ENCODE measurements at regions not wholly inside any gene's neighbourhood (a gene's known extent, or its start where the extent isn't known, plus 50 kb on each side); places are given as distances from the start of the nearest gene placed in this dataset.

GRCh38 chr9:108727580-108728111 lies 128.1 kb downstream of the ACTL7B start:
- Histone ChIP-seq H3K36me3 (ENCODE audit: control insufficient read depth, low read length) (no peaks in the 10 kb centered on the region), H3K27me3 (ENCODE audit: control insufficient read depth, low read length) (no peaks in the 10 kb centered on the region), H3K4me2 (ENCODE audit: low read length) (no peak overlapping the region), H3K4me1 (ENCODE audit: control insufficient read depth, low read length) (no peaks in the 10 kb centered on the region), H3K9me3 (ENCODE audit: control insufficient read depth, insufficient read depth, low read length) (no peaks in the 10 kb centered on the region), H3K27ac (ENCODE audit: low read depth, low read length) (no peak overlapping the region), H3K9me2 (replicated peaks; ENCODE audit: control insufficient read depth, low read length) (no peaks in the 10 kb centered on the region), H3K4me3 (ENCODE audit: low read length) (no peak overlapping the region), H3K79me2 (ENCODE audit: control insufficient read depth, low read length) (no peaks in the 10 kb centered on the region), H4K20me1 (ENCODE audit: control insufficient read depth, insufficient read depth, low read depth, low read length) (no peaks in the 10 kb centered on the region), H3F3A (ENCODE audit: control insufficient read depth, insufficient read depth) (no peaks in the 10 kb centered on the region)
- TF ChIP-seq, protein P1, sequence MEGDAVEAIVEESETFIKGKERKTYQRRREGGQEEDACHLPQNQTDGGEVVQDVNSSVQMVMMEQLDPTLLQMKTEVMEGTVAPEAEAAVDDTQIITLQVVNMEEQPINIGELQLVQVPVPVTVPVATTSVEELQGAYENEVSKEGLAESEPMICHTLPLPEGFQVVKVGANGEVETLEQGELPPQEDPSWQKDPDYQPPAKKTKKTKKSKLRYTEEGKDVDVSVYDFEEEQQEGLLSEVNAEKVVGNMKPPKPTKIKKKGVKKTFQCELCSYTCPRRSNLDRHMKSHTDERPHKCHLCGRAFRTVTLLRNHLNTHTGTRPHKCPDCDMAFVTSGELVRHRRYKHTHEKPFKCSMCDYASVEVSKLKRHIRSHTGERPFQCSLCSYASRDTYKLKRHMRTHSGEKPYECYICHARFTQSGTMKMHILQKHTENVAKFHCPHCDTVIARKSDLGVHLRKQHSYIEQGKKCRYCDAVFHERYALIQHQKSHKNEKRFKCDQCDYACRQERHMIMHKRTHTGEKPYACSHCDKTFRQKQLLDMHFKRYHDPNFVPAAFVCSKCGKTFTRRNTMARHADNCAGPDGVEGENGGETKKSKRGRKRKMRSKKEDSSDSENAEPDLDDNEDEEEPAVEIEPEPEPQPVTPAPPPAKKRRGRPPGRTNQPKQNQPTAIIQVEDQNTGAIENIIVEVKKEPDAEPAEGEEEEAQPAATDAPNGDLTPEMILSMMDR (IDR thresholded peaks at IDR 0.05; ENCODE audit: low read depth, low read length, poor library complexity, severe bottlenecking) = no peak
- TF ChIP-seq EZH2phosphoT487 (IDR thresholded peaks at IDR 0.05; ENCODE audit: borderline replicate concordance, low read length) = no peak

DNA sequence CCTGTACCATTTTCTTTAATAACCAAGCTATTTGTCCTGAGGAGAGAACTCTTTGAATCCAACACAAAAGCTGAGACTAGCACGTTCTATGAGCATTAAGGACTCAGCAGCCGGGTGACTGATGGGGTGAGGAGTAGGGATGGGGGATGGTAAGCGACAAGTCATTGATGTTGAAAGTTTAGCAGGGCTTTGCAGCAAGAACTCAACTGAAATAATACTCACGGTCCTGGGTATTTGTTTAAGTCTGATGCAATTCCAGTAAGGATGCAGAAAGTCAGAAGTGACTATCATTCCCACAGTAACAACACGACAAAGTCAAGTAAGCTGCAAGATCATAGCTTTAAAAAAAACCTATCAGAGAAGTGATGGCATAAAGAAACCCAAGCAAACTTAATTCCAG lies 131.1 kb downstream of the ACTL7B start:
- Histone ChIP-seq H3F3A (ENCODE audit: control insufficient read depth, insufficient read depth) (no peaks in the 10 kb centered on the region), H3K4me1 (ENCODE audit: control insufficient read depth, low read length) (no peaks in the 10 kb centered on the region), H3K9me2 (replicated peaks; ENCODE audit: control insufficient read depth, low read length) (no peaks in the 10 kb centered on the region), H3K9me3 (ENCODE audit: control insufficient read depth, insufficient read depth, low read length) (no peaks in the 10 kb centered on the region), H3K4me2 (ENCODE audit: low read length) (no peak overlapping the region), H3K4me3 (ENCODE audit: low read length) (no peak overlapping the region), H3K36me3 (ENCODE audit: control insufficient read depth, low read length) (no peaks in the 10 kb centered on the region), H3K27ac (ENCODE audit: low read depth, low read length) (no peak overlapping the region), H3K79me2 (ENCODE audit: control insufficient read depth, low read length) (no peaks in the 10 kb centered on the region), H3K27me3 (ENCODE audit: control insufficient read depth, low read length) (no peaks in the 10 kb centered on the region), H4K20me1 (ENCODE audit: control insufficient read depth, insufficient read depth, low read depth, low read length) (no peaks in the 10 kb centered on the region)
- TF ChIP-seq EZH2phosphoT487 (IDR thresholded peaks at IDR 0.05; ENCODE audit: borderline replicate concordance, low read length) = no peak

- Histone ChIP-seq H3K4me3 (ENCODE audit: low read length) (no peak overlapping the region), H3F3A (ENCODE audit: control insufficient read depth, insufficient read depth) (no peaks in the 10 kb centered on the region), H3K4me2 (ENCODE audit: low read length) (no peak overlapping the region), H3K27ac (ENCODE audit: low read depth, low read length) (no peak overlapping the region), H3K27me3 (ENCODE audit: control insufficient read depth, low read length) (no peaks in the 10 kb centered on the region), H3K79me2 (ENCODE audit: control insufficient read depth, low read length) (no peaks in the 10 kb centered on the region), H4K20me1 (ENCODE audit: control insufficient read depth, insufficient read depth, low read depth, low read length) (no peaks in the 10 kb centered on the region), H3K9me2 (replicated peaks; ENCODE audit: control insufficient read depth, low read length) (no peaks in the 10 kb centered on the region), H3K9me3 (ENCODE audit: control insufficient read depth, insufficient read depth, low read length) (no peaks in the 10 kb centered on the region), H3K36me3 (ENCODE audit: control insufficient read depth, low read length) (no peaks in the 10 kb centered on the region), H3K4me1 (ENCODE audit: control insufficient read depth, low read length) (no peaks in the 10 kb centered on the region)
- no peak for TF ChIP-seq EZH2phosphoT487 (IDR thresholded peaks at IDR 0.05; ENCODE audit: borderline replicate concordance, low read length)
- TF ChIP-seq, protein P1 (IDR thresholded peaks at IDR 0.05; ENCODE audit: low read depth, low read length, poor library complexity, severe bottlenecking) = no peak
Observed at GRCh38 chr9:108724122-108724521, 131.7 kb downstream of the ACTL7B start.

DNA sequence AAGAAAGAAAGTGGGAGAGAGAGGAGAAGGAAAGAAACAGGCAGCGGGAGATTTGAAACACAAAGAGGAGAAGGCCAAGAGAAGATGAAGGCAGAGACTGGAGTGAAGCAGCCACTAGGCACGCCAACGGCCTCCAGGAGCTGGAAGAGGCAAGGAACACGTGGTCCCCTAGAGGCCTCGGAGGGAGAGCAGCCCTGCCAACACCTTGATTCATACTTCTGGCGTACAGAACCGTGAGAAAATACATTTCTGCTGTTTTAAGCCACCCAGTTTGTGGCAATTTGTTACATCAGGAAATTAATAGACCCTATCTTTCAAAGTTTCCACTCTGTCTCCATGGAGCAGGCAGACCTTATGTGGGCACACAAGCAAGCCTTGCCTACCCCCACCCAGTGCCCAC lies 133.4 kb downstream of the ACTL7B start:
- TF ChIP-seq, protein P1 (IDR thresholded peaks at IDR 0.05; ENCODE audit: low read depth, low read length, poor library complexity, severe bottlenecking) = no peak
- TF ChIP-seq EZH2phosphoT487 (IDR thresholded peaks at IDR 0.05; ENCODE audit: borderline replicate concordance, low read length) = no peak
- Histone ChIP-seq H3K4me3 (ENCODE audit: low read length) (no peak overlapping the region), H3K79me2 (ENCODE audit: control insufficient read depth, low read length) (no peaks in the 10 kb centered on the region), H3K27ac (ENCODE audit: low read depth, low read length) (no peak overlapping the region), H3K9me3 (ENCODE audit: control insufficient read depth, insufficient read depth, low read length) (no peaks in the 10 kb centered on the region), H3K9me2 (replicated peaks; ENCODE audit: control insufficient read depth, low read length) (no peaks in the 10 kb centered on the region), H3K36me3 (ENCODE audit: control insufficient read depth, low read length) (no peaks in the 10 kb centered on the region), H4K20me1 (ENCODE audit: control insufficient read depth, insufficient read depth, low read depth, low read length) (no peaks in the 10 kb centered on the region), H3K27me3 (ENCODE audit: control insufficient read depth, low read length) (no peaks in the 10 kb centered on the region), H3K4me1 (ENCODE audit: control insufficient read depth, low read length) (no peaks in the 10 kb centered on the region), H3K4me2 (ENCODE audit: low read length) (no peak overlapping the region), H3F3A (ENCODE audit: control insufficient read depth, insufficient read depth) (no peaks in the 10 kb centered on the region)
